HCT116 (cell line): ENCODE measurements at regions not wholly inside any gene's neighbourhood (a gene's known extent, or its start where the extent isn't known, plus 50 kb on each side); places are given as distances from the start of the nearest gene placed in this dataset.

Experiments used
- ATAC-seq: fragments of 200-7000 bp; cut with Tn5 transposase; 2 replicates; pipeline ENCODE4 v1.9.1; 2020; ENCODE audit warnings: mild to moderate bottlenecking, moderate library complexity
- BruUV-seq: library from RNA; stranded (reverse); fragments of 400-500 nt; replicated peaks from 2 replicates; lab custom pipeline; 2021; lab: Mats Ljungman, UMichigan
- CTCF ChIA-PET: fragments of 300-600 bp; sonication (Branson Sonifier 250); formaldehyde crosslinking; loops from one replicate; lab custom pipeline; 2021; ENCODE audit warnings: antibody characterized with exemption; lab: Charles Lee
- POLR2A ChIA-PET: fragments of 300-600, 350-600 bp; sonication (Branson Sonifier 250); formaldehyde crosslinking; loops from one replicate; lab custom pipeline; 2021; ENCODE audit warnings: antibody characterized with exemption; lab: Charles Lee
- RAD21 ChIA-PET, 2 experiments: fragments of 300-600 bp; sonication (Branson Sonifier 250); formaldehyde crosslinking; loops; one replicate each; lab custom pipeline; 2023; ENCODE audit warnings: low total read pairs in 2 of 2; ENCODE audit not compliant: uncharacterized antibody in 2 of 2, unreplicated experiment in 2 of 2, low non-redundant PET in 1 of 2; lab: Charles Lee
- DNase-seq: peaks from one replicate; pipeline ENCODE4 v3.0.0-alpha.2; 2010; ENCODE audit warnings: low read depth, low spot score
- H2AFZ ChIP-seq: fragments of 200-600 bp; shearing (Covaris generic), sonication (generic); 2 replicates; pipeline ENCODE4 v1.6.1; 2017; ENCODE audit warnings: low read depth, mixed run types, mixed read lengths, antibody characterized with exemption, low read length; ENCODE audit not compliant: poor library complexity, severe bottlenecking
- H3K27ac ChIP-seq: 2 replicates; pipeline ENCODE4 v1.5.1; 2012; ENCODE audit warnings: low read depth, low read length
- H3K27me3 ChIP-seq: fragments of 200-600 bp; sonication (generic); 2 replicates; pipeline ENCODE4 v1.6.1; 2016; ENCODE audit warnings: mixed run types, low read length, mixed read lengths; ENCODE audit not compliant: insufficient read depth
- H3K36me3 ChIP-seq, 2 experiments: fragments of 200-500 bp in 1 of 2; fragments of 200-600 bp in 1 of 2; sonication (Bioruptor generic) in 1 of 2; sonication (generic) in 1 of 2; 2 replicates each; pipeline versions ENCODE4 v1.5.1 to v1.6.1; 2014 to 2016; ENCODE audit warnings: low read length in 2 of 2, inconsistent platforms in 1 of 2, mixed read lengths in 1 of 2, mixed run types in 1 of 2; ENCODE audit not compliant: insufficient read depth in 2 of 2, control insufficient read depth in 1 of 2
- H3K4me1 ChIP-seq, 2 experiments: fragments of 200-600 bp in 1 of 2; sonication (generic) in 1 of 2; 2 replicates each; pipeline versions ENCODE4 v1.5.1 to v1.6.1; 2012 to 2017; ENCODE audit warnings: low read length in 2 of 2, inconsistent platforms in 1 of 2, mild to moderate bottlenecking in 1 of 2, mixed read lengths in 1 of 2, mixed run types in 1 of 2, moderate library complexity in 1 of 2; ENCODE audit not compliant: insufficient read depth in 2 of 2, control insufficient read depth in 1 of 2
- H3K4me2 ChIP-seq: fragments of 200-600 bp; sonication (generic); 2 replicates; pipeline ENCODE4 v1.6.1; 2017; ENCODE audit warnings: mixed run types, low read length, mixed read lengths
- H3K4me3 ChIP-seq, 2 experiments: fragments of 200-600 bp in 1 of 2; sonication (generic) in 1 of 2; replicated peaks in 1 of 2; 2 replicates each; pipeline ENCODE4 v1.5.1; 2011 to 2016; ENCODE audit warnings: low read length in 2 of 2, control low read depth in 1 of 2, low read depth in 1 of 2, mild to moderate bottlenecking in 1 of 2, mixed read lengths in 1 of 2, mixed run types in 1 of 2
- H3K79me2 ChIP-seq: fragments of 200-600 bp; sonication (generic); 2 replicates; pipeline ENCODE4 v1.6.1; 2017; ENCODE audit warnings: mild to moderate bottlenecking, mixed run types, low read length, moderate library complexity, mixed read lengths; ENCODE audit not compliant: insufficient read depth
- H3K9ac ChIP-seq: fragments of 200-600 bp; sonication (generic); 2 replicates; pipeline ENCODE4 v1.6.1; 2016; ENCODE audit warnings: low read length, mixed read lengths
- H3K9me2 ChIP-seq: fragments of 200-600 bp; sonication (generic), shearing (Covaris generic); 2 replicates; pipeline ENCODE4 v1.6.1; 2017; ENCODE audit warnings: mixed run types, mild to moderate bottlenecking, moderate library complexity; ENCODE audit not compliant: insufficient read depth
- H3K9me3 ChIP-seq, 2 experiments: fragments of 200-500 bp in 1 of 2; fragments of 200-600 bp in 1 of 2; sonication (Bioruptor generic) in 1 of 2; sonication (generic) in 1 of 2; 2 replicates each; pipeline ENCODE4 v1.6.1; 2014 to 2017; ENCODE audit warnings: low read length in 2 of 2, mixed read lengths in 2 of 2, inconsistent platforms in 1 of 2, low read depth in 1 of 2, mild to moderate bottlenecking in 1 of 2, mixed run types in 1 of 2, moderate library complexity in 1 of 2; ENCODE audit not compliant: control insufficient read depth in 1 of 2, insufficient read depth in 1 of 2
- H4K20me1 ChIP-seq: fragments of 200-600 bp; sonication (generic), shearing (Covaris generic); 2 replicates; pipeline ENCODE4 v1.6.1; 2017; ENCODE audit warnings: mixed run types, mild to moderate bottlenecking, moderate library complexity; ENCODE audit not compliant: insufficient read depth
- ATF3 ChIP-seq: IDR thresholded peaks from 2 replicates; pipeline ENCODE4 v1.6.1; 2012
- CEBPB ChIP-seq: IDR thresholded peaks from 2 replicates; pipeline ENCODE4 v1.6.1; 2012; ENCODE audit warnings: low read depth
- ELF1 ChIP-seq: IDR thresholded peaks from 2 replicates; pipeline ENCODE4 v1.6.1; 2012; ENCODE audit warnings: low read depth, borderline replicate concordance
- JUND ChIP-seq: IDR thresholded peaks from 2 replicates; pipeline ENCODE4 v1.6.1; 2012
- RAD21 ChIP-seq: IDR thresholded peaks from 2 replicates; pipeline ENCODE4 v1.6.1; 2012; ENCODE audit warnings: low read depth, mild to moderate bottlenecking
- REST ChIP-seq: IDR thresholded peaks from 2 replicates; pipeline ENCODE4 v1.6.1; 2012; ENCODE audit warnings: low read depth
- SIN3A ChIP-seq: IDR thresholded peaks from 2 replicates; pipeline ENCODE4 v1.6.1; 2012; ENCODE audit warnings: low read depth
- SP1 ChIP-seq: IDR thresholded peaks from 2 replicates; pipeline ENCODE4 v1.6.1; 2012; ENCODE audit warnings: low read depth
- SRF ChIP-seq: IDR thresholded peaks from 2 replicates; pipeline ENCODE4 v1.6.1; 2012; ENCODE audit warnings: low read depth
- TCF7L2 ChIP-seq: IDR thresholded peaks from 2 replicates; pipeline ENCODE4 v1.7.0; 2011; ENCODE audit warnings: borderline replicate concordance, inconsistent platforms; ENCODE audit not compliant: insufficient read depth, insufficient read length; ENCODE audit errors: extremely low read depth
- YY1 ChIP-seq: IDR thresholded peaks from 2 replicates; pipeline ENCODE4 v1.6.1; 2011; ENCODE audit warnings: low read length, low read depth, moderate library complexity, mild to moderate bottlenecking; ENCODE audit not compliant: insufficient replicate concordance; ENCODE audit errors: extremely low read depth
- ZBTB33 ChIP-seq: IDR thresholded peaks from 2 replicates; pipeline ENCODE4 v1.6.1; 2011; ENCODE audit warnings: mild to moderate bottlenecking, low read length, moderate library complexity; ENCODE audit not compliant: insufficient replicate concordance; ENCODE audit errors: extremely low read depth
- ZNF274 ChIP-seq: fragments of 200-500 bp; sonication (Bioruptor generic); IDR thresholded peaks from 2 replicates; pipeline ENCODE4 v1.6.1; 2014; ENCODE audit warnings: mild to moderate bottlenecking, low read depth, low read length, inconsistent platforms
- intact Hi-C: fragments of 100-400 bp; cut with micrococcal nuclease; formaldehyde crosslinking; loops from 2 replicates; pipeline ENCODE4 v1.10.0; 2022

- ChIA-PET POLR2A (no interaction called here), CTCF (no interaction called here), RAD21 (no interaction called here)
- Histone ChIP-seq H3K9ac (no peak overlapping the region), H3K4me2 (no peak overlapping the region), H3K27me3 (no peaks in the 10 kb centered on the region), H3K79me2 (no peaks in the 10 kb centered on the region), H3K36me3 (no peaks in the 10 kb centered on the region), H4K20me1 (no peaks in the 10 kb centered on the region), H3K9me3 (no peaks in the 10 kb centered on the region), H3K9me2 (no peaks in the 10 kb centered on the region), H3K27ac (no peak overlapping the region), H3K4me1 (no peaks in the 10 kb centered on the region), H3K4me3 (no peak overlapping the region), H2AFZ (no peak overlapping the region)
- intact Hi-C loops: no loop called here
- ATAC-seq (no peak), DNase-seq (no peak)
- no peak for TF ChIP-seq SP1
- TF ChIP-seq SIN3A: no peak
- no peak for TF ChIP-seq ATF3
- no peak for TF ChIP-seq SRF
- TF ChIP-seq RAD21: no peak
- TF ChIP-seq CEBPB: no peak
- no TSS peak for BruUV-seq
Observed at GRCh38 chr10:64528294-64529002, 1007.2 kb downstream of the REEP3 start.

GRCh38 chr10:64529003-64529350, 1007.8 kb downstream of the REEP3 start:
- CTCF ChIA-PET: no interaction called here
- TF ChIP-seq ELF1 (no peak), TCF7L2 (no peak), REST (no peak), ZNF274 (no peak), SIN3A (no peak), YY1 (no peak), JUND (no peak), SRF (no peak), ZBTB33 (no peak)

More at GRCh38 chr10:64529003-64529350, 1007.8 kb downstream of the REEP3 start:
- Histone ChIP-seq H3K9ac (no peak overlapping the region), H3K9me2 (no peaks in the 10 kb centered on the region), H4K20me1 (no peaks in the 10 kb centered on the region), H2AFZ (no peak overlapping the region), H3K27ac (no peak overlapping the region), H3K4me1 (no peaks in the 10 kb centered on the region), H3K9me3 (no peaks in the 10 kb centered on the region), H3K27me3 (no peaks in the 10 kb centered on the region), H3K4me3 (no peak overlapping the region), H3K36me3 (no peaks in the 10 kb centered on the region), H3K79me2 (no peaks in the 10 kb centered on the region), H3K4me2 (no peak overlapping the region)
- RAD21 ChIA-PET: no interaction called here
- no peak for ATAC-seq
- BruUV-seq: no TSS peak
- POLR2A ChIA-PET: no interaction called here
- intact Hi-C loops: no loop called here
- no peak for DNase-seq
